GM12874 (cell line): ENCODE measurements at regions not wholly inside any gene's neighbourhood (a gene's known extent, or its start where the extent isn't known, plus 50 kb on each side); places are given as distances from the start of the nearest gene placed in this dataset.

ENCODE experiments used
- CTCF ChIP-seq: IDR thresholded peaks from 2 replicates; pipeline ENCODE4 v1.5.1; 2011; ENCODE audit warnings: low read depth, mild to moderate bottlenecking, control low read depth, low read length, moderate library complexity; ENCODE audit not compliant: insufficient read depth

- TF ChIP-seq CTCF: no peak
Measured at GRCh38 chrX:113522814-113523213, 682.2 kb upstream of the AMOT start.

- TF ChIP-seq CTCF: no peak
Measured at GRCh38 chrX:113514906-113515305, 674.3 kb upstream of the AMOT start.

GRCh38 chrX:113512700-113513395, 672.2 kb upstream of the AMOT start:
- TF ChIP-seq CTCF: no peak

GRCh38 chrX:113510586-113510985, 670.0 kb upstream of the AMOT start:
- TF ChIP-seq CTCF: no peak

GRCh38 chrX:113492895-113493294, 652.3 kb upstream of the AMOT start:
- TF ChIP-seq CTCF: no peak

GRCh38 chrX:113473418-113473817, 632.8 kb upstream of the AMOT start:
- TF ChIP-seq CTCF: no peak

- TF ChIP-seq CTCF: no peak
Measured at GRCh38 chrX:113470166-113470565, 629.5 kb upstream of the AMOT start.

- no peak for TF ChIP-seq CTCF
Measured at GRCh38 chrX:113457719-113458118, 617.1 kb upstream of the AMOT start.
